Esophagus squamous epithelium (tissue), 5 donors: ENCODE measurements at regions not wholly inside any gene's neighbourhood (a gene's known extent, or its start where the extent isn't known, plus 50 kb on each side); places are given as distances from the start of the nearest gene placed in this dataset.

Experiments used
- DNase-seq: peaks from one replicate; lab custom pipeline; 2025; lab: John Stamatoyannopoulos, UW
- H3K27ac ChIP-seq, 4 donors: fragments of 200-600 bp; sonication (generic); one replicate each; pipeline ENCODE4 v1.5.1; 2016 to 2019; ENCODE audit warnings: mild to moderate bottlenecking in 1 of 4
- H3K27me3 ChIP-seq, 4 donors: fragments of 200-600 bp; sonication (generic); 1 replicate in 3 of 4; 2 replicates in 1 of 4; pipeline versions ENCODE4 v1.5.1 to v1.6.0; 2017 to 2021; ENCODE audit warnings: antibody characterized with exemption in 1 of 4
- H3K36me3 ChIP-seq, 3 donors: fragments of 200-600 bp; sonication (generic); one replicate each; pipeline ENCODE4 v1.5.1; 2016 to 2019
- H3K4me1 ChIP-seq, 3 donors: fragments of 200-600 bp; sonication (generic); one replicate each; pipeline ENCODE4 v1.5.1; 2017 to 2019
- H3K4me3 ChIP-seq, 4 donors: fragments of 200-600 bp; sonication (generic); 1 replicate in 3 of 4; 2 replicates in 1 of 4; pipeline ENCODE4 v1.5.1; 2016 to 2019; ENCODE audit warnings: mild to moderate bottlenecking in 2 of 4, moderate library complexity in 1 of 4
- H3K9me3 ChIP-seq, 3 donors: fragments of 200-600 bp; sonication (generic); one replicate each; pipeline ENCODE4 v1.5.1; 2016 to 2019
- POLR2A ChIP-seq, 4 donors: fragments of 450-650 bp; IDR thresholded peaks; one replicate each; pipeline ENCODE4 v1.6.1; 2017; ENCODE audit warnings: antibody characterized with exemption in 4 of 4, mild to moderate bottlenecking in 4 of 4, moderate library complexity in 3 of 4
- WGBS, 2 donors: methylation state at CpG; one replicate each; pipeline ENCODE4 v1.1.5; 2018; 5-methylcytosine and 5-hydroxymethylcytosine counted together
- intact Hi-C: fragments of 100-400 bp; cut with DNase I; formaldehyde crosslinking; loops from one replicate; pipeline ENCODE4 v1.15.0; 2022
- small RNA-seq, 4 donors: library from RNA; depleted of rRNA; stranded (forward); fragments of <200 nt; gene quantifications; one replicate each; pipeline ENCODE3, GENCODE V24; 2016
- TF ChIP-seq, protein P1 (sequence below), 6 experiments: fragments of 450-650 bp in 4 of 6; fragments of 200-600 bp in 2 of 6; sonication (generic) in 2 of 6; IDR thresholded peaks; one replicate each; pipeline ENCODE4 v1.5.1; 2016 to 2019; ENCODE audit warnings: antibody characterized with exemption in 6 of 6, mild to moderate bottlenecking in 4 of 6, moderate library complexity in 4 of 6
- donor health status: DM: yes; HTN: yes; CAD: no.

DNA sequence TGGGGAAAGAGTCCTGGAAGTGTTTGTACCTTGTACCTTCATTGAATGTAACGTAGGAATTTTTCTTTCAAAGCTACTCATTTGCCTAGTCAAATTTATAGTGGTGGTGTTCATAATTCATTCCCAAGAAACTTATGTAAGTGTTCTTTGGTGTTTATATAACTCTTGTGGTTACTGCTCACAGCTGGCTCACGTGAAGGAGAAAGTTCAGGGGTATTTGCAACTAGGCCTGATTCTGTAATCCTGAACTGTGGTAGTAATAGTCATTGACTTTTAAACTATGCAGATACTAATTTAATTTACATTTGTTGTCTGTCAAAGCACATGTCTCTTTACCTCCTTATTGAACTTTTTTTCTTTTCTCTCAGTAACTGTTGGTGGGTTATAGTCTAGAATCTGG, 50.5 kb upstream of the TEX264 start:
- Histone ChIP-seq H3K4me3 (no peak overlapping the region), H3K4me1 (peaks cover 20 to 41% (median 31%) of the 10 kb centered on the region in 3 donors), H3K36me3 (no peaks in the 10 kb centered on the region), H3K27me3 (no peaks in the 10 kb centered on the region), H3K27ac (peak overlapping the region in 3 of 4 donors; percentile 73 to 82 (median 74)), H3K9me3 (no peaks in the 10 kb centered on the region)
- DNase-seq = no peak
- WGBS, 2 donors = 29 to 49% methylated on average over 2 of the region's 2 CpGs
- intact Hi-C loops = no loop called here
- TF ChIP-seq, protein P1, sequence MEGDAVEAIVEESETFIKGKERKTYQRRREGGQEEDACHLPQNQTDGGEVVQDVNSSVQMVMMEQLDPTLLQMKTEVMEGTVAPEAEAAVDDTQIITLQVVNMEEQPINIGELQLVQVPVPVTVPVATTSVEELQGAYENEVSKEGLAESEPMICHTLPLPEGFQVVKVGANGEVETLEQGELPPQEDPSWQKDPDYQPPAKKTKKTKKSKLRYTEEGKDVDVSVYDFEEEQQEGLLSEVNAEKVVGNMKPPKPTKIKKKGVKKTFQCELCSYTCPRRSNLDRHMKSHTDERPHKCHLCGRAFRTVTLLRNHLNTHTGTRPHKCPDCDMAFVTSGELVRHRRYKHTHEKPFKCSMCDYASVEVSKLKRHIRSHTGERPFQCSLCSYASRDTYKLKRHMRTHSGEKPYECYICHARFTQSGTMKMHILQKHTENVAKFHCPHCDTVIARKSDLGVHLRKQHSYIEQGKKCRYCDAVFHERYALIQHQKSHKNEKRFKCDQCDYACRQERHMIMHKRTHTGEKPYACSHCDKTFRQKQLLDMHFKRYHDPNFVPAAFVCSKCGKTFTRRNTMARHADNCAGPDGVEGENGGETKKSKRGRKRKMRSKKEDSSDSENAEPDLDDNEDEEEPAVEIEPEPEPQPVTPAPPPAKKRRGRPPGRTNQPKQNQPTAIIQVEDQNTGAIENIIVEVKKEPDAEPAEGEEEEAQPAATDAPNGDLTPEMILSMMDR (IDR thresholded peaks at IDR 0.05) = no peak
- TF ChIP-seq POLR2A (IDR thresholded peaks at IDR 0.05) = no peak

DNA sequence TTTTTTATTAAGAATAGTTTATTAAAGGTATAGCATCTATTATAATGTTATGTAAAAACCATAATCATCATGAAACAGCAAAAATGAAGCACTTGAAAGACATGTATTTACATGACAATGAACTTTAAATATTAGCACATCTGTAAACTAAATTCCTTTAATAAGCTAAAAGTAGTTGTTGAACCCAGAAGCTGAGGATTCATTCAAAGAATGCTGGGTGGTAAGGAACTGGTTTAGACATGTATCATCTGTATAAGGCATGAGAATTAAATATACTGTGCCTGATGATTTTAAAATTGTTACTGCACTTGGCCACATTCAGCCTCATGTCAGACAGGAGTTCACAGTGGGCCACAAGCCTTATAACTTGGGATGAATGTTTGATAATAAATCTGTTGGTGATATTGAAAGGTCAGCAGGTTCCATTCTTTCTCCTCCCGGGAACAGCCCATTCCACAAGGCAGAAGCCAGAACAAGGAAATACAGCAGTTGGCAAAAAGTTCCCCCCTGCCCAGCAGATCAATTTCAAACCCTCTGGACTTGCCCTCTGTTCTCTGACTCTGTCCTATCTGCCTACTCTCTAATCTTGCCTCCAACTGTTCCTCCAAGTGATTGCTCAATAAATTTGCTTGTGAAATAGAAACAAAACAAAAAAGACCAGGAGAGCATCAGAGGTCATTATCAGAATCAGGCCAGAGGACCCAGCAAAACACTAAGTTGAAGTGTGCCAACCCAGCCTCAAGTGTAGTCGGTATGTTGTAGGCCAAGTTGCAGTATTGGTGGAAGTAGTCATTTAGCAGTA, 49.8 kb upstream of the TEX264 start:
- Histone ChIP-seq H3K4me1 (peaks cover 20 to 41% (median 31%) of the 10 kb centered on the region in 3 donors), H3K27ac (peak overlapping the region; percentile 73 to 82 (median 78)), H3K36me3 (no peaks in the 10 kb centered on the region), H3K27me3 (no peaks in the 10 kb centered on the region), H3K4me3 (peak overlapping the region in 1 of 4 donors; percentile 0), H3K9me3 (no peaks in the 10 kb centered on the region)
- TF ChIP-seq, protein P1 (IDR thresholded peaks at IDR 0.05) = no peak
- TF ChIP-seq POLR2A (IDR thresholded peaks at IDR 0.05) = no peak
- DNase-seq = no peak
- intact Hi-C loops = no loop called here
- 37 to 47% methylated on average over 2 of the region's 2 CpGs for WGBS, 2 donors

Small RNAs in the stretch of these regions (small RNA-seq; reads per million reads assigned to genes)
- 0 reads per million in 4 donors for gene RNU6ATAC29P
